ENCODE measurements at regions not wholly inside any gene's neighbourhood (a gene's known extent, or its start where the extent isn't known, plus 50 kb on each side); places are given as distances from the start of the nearest gene placed in this dataset.

GRCh38 chrX:10047631-10048030 lies 80.5 kb downstream of the CLDN34 start:
- DNase-seq: no peak

DNA sequence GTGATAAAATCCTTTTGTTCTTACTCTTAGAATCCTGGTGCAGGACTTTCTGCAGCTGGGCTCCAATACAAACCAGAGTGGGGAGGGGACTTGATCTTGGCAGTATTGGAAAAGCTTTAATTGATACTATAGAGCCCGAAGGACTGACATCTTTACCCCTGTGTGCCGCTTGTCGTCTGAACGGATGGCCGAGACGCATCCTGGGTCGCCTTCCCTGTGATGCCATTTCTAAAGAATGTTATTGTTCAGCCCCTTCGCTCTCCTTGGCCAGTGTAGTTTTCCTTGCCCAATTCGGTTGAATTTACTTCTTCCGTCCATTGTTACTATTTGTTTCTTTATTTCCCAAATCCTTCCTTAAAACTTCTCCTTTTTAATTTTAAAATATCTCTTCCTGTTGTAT lies 80.9 kb downstream of the CLDN34 start:
- DNase-seq: no peak

GRCh38 chrX:10048707-10049106 lies 81.5 kb downstream of the CLDN34 start:
- no peak for DNase-seq

DNA sequence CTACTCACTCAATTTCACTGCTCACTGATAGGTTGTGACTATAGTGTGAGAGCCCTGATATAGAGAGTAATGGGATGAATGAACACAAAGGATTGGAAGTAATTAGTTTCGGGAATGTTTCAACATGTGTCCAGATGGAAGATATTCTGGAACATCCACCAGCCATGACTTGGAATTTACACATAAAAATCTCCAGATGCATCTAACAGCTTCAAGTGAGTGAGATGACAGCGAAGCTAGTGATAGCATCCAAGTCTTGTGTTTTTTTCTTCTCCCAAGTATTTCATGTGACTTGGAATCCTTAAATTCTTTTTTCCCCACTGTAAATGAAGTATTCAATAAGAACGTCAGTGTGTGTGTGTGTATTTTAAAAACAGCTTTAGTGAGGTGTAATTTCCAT lies 82.1 kb downstream of the CLDN34 start:
- DNase-seq: peak; percentile 19 to 23

DNA sequence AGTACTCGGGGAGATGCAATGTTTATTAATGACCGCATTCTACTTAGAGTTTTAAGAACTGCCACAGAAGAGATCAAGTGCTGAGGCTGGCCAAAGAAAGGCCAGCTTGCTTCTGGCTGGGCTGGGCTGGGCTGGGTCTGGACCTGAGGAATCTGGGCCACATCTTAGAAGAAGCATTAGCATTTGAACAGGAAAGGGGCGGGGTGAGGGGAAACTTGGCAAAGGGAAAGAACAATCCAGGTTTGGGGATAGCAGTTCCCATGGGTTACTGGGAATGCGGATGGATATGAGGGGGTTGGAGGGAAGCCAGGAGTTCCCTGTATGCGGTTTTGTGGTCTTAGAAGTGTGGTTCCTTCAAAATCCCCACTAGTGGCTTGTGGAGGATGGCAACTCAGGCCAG lies 83.3 kb downstream of the CLDN34 start:
- no peak for DNase-seq

GRCh38 chrX:10051866-10052480 lies 84.8 kb downstream of the CLDN34 start:
- no peak for DNase-seq

DNA sequence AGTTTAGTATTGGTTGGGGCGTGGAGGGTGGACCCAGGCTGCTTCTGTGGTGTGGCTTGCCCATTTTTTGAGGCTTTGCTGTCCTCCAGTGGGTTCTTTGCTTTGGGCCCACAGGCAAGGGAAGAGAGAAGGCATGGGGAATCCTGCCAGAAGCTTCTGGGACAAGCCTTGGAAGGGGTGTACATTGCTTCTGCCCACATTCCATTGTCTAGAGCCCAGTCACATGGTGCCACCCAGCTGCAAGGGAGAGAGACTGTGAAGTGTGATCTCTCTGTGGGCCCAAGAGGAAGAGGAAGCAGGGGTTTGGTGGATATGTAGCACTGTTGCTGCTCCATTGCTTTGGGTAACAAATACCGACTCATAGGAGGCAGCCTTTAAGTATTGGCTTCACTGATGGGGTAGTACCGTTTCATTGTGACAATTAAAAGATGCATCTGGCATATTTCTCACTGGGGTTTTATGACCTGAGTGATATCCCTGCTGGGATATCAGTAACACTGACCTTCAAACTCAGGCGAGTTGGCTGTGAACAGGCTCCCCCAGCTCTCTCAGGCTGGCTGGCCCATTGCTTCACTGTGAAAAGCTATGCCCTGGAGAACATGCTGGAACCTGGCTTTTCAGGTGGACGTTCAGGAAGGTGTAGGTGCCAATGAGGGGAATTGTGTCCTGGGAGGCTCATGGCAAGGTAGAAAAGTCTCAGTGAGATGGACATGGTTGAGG lies 85.9 kb downstream of the CLDN34 start:
- no peak for DNase-seq

- no peak for DNase-seq
Observed at GRCh38 chrX:10054396-10054795, 87.2 kb downstream of the CLDN34 start.

DNA sequence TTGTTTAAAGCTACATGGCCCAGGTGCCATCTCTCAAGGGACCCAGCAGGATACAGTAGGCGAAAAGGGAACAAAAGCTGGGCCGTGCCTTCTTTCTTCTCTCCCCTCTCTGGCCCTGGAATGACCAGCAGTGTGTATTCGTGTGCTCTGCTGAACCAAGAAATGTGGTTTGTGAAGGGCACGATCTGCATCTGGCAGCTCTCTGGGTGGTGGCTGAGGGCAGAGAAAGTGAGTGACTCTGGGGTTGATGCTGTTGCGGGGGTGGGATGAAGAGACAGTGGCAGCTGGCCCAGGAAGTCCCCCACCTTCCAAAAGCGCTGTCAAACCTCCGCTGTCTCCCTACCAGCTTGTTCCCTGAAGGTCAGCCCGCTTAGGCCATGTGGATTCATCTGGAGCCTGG lies 88.3 kb downstream of the CLDN34 start:
- no peak for DNase-seq

DNA sequence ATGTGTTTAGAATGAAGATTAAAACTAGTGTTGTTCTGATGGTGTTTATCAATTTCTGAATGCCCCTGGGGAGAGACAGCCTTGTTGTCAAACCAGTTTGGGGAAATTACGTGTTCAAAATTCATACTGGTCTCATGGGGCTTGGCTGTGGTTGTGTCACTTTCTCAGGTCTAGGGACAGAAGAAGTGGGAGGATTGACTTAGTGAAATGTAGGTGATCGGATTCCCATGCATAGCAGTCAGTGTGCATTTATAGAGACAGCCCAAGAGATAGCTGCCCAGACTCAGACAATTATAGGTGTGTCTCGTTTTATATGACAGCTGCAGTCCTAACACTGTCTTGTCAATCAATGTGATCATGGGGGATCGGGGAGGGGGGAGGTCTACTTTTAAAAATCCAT lies 94.4 kb upstream of the CLCN4 start:
- no peak for DNase-seq

DNA sequence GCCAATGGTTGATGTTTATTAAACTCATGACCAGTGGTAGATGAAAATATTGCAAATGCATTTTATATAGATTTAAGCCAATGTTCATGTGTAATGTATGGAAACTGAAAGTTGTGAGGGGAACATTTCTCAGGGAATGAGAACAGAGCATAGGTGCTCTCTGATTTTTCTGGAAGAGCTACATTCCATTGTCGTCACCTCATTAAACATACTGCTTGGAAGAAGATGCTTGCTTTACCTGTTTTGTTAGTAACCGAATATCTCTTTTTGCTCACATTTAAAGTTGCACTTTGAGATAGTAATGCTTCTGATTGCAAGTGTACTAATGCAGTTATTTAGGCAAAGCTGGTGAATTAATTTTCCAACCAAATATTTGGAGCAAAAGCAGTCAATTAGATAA lies 93.8 kb upstream of the CLCN4 start:
- DNase-seq: no peak

DNA sequence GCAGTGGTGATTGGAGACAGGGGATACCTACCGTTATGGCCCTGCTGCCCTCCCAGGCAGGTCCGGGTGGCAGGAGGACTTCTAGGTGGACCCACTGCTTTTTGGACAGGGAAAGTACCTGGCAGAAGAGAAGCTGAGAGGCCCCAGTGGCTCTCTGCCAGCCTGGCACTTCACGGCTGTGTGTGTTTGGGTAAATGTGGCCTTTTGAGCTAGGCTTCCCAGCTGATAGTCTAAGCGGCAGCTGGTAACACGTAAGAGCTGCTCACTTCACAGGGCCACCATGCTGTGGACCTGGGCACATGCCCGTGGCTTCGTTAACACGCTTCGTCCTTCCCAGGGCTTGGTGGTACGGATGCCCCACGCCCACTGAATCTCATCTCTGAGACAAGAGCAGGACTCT lies 92.0 kb upstream of the CLCN4 start:
- DNase-seq: no peak

GRCh38 chrX:10070714-10071436 lies 85.9 kb upstream of the CLCN4 start:
- DNase-seq: no peak

DNA sequence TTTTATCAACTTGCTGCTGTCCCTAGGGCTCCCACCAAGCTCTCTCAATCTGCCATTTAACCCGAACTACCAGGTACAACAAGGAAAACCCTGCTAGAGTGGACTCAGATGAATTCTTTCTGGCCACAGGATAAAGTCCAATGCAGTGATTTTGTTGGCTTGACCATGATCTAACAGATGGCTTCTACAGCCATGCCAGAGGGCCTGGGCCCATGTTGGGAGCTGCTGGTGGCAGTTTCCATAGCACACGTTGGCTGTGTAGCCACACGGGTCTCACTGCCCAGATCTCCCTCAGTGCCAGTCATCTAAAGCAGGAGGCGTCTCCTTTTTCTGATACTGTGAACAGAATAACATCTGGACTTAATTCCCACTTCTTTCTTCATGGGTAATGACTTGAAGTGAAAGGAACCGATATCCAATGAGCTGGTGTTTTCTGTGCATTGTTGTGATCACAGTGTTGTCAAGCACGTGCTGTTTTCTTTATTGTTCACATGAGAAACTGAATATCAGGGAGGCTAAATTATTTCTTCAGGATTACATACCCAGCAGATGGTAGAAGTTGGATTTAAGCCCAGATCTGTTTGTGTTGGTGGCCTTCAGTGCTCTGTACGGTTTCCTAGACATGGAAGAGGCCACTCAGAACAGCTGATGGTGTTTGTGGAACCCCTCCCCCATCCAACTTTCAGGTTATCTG lies 85.2 kb upstream of the CLCN4 start:
- DNase-seq: no peak

- no peak for DNase-seq
Observed at GRCh38 chrX:10072786-10073568, 83.8 kb upstream of the CLCN4 start.

GRCh38 chrX:10073671-10074070 lies 83.1 kb upstream of the CLCN4 start:
- DNase-seq: no peak

- no peak for DNase-seq
Observed at GRCh38 chrX:10074241-10074941, 82.4 kb upstream of the CLCN4 start.

GRCh38 chrX:10076765-10077164 lies 80.0 kb upstream of the CLCN4 start:
- no peak for DNase-seq

GRCh38 chrX:10077425-10078188 lies 79.2 kb upstream of the CLCN4 start:
- DNase-seq: no peak

DNA sequence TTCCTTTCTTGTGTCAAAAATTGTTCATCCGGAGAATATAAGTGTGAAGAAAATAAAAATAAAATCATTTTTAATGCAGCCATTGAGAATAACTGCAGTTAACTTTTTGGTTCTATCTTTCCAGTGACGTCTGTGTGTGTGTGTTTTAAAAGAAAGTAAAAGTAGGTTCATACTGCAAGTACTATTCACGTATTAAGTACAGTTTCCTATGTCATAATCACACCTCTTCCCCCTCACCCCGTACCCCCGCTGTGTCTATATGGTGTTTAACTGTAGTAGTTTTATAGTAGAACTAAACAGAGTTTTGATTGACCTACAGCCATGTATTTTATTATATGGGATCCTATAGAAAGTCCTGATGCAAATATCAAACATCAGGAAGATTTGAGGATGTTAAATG lies 78.5 kb upstream of the CLCN4 start:
- no peak for DNase-seq

Measured in right lung (tissue), 2 donors.